ENCODE measurements at regions not wholly inside any gene's neighbourhood (a gene's known extent, or its start where the extent isn't known, plus 50 kb on each side); places are given as distances from the start of the nearest gene placed in this dataset.

DNA sequence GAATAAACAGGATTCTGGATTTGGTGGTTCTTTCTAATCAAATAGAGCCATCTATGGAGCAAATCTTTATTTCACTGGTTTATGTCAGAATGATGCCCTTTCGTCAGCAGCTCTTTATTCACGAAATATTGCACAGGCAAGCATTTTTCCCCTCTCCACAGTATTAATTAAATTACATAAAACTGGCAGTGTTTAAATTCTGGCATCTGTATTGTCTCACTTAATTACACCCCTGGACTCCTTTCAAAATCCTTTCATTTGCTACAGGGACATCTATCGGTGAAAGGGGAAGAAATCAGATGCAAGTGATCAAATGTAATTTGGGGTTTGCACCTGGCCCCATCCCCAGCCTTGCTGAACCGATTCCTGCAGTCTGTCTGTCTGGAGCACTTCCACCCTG is 801.9 kb downstream of the QKI start:
- no peak for DNase-seq (ENCODE audit: low spot score)

DNA sequence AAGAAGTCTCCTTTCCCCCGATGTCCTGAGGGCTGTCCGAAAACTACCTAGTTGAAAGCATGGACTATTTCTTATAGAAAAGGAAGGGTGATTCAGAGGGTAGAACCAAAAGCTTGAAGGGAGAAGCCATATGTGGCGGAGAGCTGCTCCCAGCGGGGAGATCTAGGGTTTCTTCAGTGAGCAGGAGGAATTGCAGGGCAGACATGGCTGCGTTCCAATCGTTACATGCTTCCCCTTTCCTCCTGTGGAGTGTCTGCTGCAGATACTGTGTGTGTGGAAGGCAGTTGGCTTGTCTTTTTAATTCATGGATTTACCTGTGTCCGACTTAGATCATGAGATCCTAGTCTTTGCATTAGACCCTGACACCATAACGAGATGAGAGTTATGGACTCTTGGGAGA is 799.5 kb downstream of the QKI start:
- no peak for DNase-seq (ENCODE audit: low spot score)

DNA sequence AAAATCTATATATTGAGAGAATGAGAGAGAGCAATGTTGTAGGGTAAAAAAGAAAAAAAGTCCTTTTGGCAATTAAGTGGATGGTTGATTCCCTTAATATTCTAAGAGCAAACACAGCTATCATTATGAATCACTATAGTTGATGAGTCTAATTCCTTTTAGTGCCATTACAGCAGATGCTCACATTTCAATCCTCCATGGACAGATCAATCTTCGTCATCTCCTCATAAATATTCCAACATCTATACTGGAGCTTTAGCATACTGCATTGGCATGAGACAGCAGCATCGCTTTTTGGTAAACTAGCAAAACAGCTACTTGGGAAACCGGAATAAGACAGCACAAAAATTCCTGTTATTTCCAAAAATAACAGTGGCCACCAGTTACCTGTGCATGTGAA is 796.7 kb downstream of the QKI start:
- no peak for DNase-seq (ENCODE audit: low spot score)

DNA sequence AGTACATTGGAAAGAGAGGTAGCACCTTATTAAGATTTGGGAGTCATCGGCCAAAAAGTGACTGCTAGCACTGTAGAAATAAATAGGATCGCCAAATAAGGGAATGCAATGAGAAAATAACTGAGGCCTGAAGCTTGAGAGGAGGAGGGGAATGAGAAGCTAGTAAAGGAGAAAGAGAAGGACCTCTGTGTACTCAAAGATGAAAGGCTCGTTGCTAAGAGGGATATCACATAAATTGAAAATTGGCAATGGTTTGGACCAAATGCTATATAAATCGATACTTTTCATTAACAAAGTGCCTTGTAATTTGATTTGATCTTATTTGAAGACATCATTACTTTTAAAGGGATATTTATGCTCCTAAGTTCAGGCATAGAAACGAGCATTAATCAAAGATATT is 796.3 kb downstream of the QKI start:
- no peak for DNase-seq (ENCODE audit: low spot score)

DNA sequence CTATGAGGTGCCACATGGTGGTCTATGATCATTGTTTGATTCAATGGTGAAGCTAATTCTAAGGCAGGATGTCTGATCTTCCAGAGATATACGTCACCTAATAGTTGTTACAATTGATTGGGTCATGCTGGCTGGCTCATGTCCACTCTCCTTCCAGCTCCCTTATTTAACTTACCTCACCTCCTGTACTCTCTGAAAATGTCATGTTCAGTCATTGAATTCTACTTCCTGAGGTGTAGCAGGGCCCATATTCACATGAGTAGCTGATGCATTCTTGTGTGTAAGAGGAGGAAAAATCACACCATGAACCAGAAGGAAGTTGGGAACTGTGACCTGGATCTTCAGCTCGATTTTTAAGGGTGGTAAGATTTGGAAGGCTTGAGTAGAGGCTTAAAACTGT is 795.8 kb downstream of the QKI start:
- DNase-seq (ENCODE audit: low spot score): no peak

DNA sequence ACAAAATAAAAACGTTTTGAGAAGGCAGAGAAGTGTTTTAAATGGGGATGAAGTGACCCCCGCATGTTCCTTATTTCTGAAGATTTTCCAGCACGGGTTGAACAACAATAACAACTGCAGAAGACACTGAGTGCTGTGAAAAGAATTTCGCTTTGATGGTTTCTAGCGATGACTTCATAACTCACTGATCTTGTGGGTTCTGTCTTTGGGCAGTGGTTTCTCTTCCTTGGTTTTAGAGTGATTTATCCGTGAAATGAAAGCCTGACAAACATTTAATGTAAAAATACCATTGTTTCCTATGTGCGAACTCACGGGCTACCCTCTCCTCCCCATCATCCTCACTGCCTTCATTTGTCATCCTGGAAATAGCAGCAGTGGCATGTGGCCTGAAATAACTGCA is 793.9 kb downstream of the QKI start:
- no peak for DNase-seq (ENCODE audit: low spot score)

DNA sequence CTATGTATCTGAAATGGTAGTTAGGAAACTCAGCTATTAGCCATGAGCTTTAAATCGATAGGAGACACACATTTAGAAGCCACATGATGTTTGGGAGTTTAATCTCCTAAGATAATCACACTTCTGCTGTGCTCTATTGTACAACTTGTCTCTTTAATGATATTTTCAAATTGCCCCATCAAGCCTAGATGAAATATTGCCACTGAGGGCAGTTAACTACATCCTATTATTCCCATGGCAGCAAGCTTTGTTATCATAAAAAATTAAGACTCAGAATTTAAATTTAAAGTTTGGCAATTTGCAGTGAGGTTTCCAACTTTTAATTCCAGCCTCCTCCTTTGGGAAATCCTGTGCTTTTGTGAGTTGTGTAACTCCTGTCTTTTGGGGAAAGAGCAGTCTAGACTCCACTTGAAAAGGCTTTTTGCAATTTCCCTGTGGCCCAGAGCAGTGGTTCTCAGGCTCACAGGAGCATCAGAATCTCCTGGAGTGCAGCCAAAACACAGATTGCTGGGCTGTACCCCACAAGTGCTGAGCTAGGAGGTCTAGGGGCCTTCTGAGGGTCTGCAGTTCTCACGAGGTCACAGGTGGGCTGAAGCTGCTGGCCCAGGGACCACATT is 792.4 kb downstream of the QKI start:
- no peak for DNase-seq (ENCODE audit: low spot score)

DNA sequence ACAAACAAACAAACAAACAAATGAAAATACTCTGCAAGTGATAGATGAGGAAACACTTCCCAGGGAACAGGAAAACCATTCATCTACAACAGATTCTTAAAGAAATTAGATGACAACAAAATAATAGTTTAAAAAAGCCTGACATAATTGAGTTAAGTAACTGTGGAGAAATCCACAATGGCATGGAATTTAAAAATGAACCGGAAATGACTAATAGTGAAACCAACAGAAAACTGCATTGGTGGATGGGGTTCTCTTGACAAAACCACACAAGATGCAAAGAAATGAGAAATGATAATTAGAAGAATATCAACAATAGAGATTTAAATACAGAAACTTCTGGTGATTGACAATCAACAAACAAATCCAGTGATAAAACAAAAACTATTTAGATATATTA is 785.6 kb downstream of the QKI start:
- DNase-seq (ENCODE audit: low spot score): no peak

DNA sequence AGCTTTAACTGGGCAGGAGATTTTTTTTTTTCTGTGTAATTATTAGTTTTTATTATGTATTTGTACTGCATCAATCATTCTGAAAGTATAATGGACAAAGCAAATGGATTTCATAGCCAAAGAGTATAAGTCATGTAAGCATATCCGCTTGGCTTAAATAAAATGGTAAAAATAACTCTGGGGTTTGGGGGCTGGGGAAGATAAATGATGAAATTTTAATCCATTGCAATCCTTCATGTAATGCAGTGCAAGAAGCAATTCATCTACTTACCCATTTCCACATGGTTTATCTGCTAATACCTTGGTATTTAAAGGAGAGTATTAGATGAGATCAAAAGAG is 781.4 kb downstream of the QKI start:
- DNase-seq (ENCODE audit: low spot score): no peak

DNA sequence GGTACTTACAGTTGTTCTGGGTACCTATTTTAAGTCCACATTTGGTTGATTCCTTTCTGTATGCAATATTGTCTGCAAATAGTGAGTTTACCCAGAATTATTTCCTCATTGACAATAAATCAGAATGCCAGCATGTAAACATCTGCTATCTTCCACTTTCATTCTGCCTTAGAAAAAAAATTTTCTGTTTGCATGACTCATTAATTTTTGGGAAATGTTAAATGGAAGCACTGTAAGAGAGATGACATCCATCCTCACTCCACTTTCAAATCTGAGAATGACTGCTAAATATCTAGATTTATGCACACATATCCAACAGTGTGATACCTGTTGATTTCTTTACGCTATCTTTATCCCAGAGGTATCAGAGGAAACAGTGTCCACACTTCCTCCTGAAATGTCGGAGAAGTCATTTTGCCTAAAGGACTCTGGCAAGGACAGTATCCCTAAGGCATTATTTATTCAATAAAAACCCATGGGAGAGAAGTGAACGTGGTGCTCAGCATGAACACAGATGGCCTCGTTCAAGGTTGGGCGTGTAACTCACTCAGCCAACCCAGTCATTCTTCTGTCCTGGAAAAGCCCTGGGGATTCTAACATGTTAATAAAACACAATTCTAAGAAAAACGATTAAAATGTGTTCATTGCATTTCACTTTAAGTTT is 780.9 kb downstream of the QKI start:
- no peak for DNase-seq (ENCODE audit: low spot score)

DNA sequence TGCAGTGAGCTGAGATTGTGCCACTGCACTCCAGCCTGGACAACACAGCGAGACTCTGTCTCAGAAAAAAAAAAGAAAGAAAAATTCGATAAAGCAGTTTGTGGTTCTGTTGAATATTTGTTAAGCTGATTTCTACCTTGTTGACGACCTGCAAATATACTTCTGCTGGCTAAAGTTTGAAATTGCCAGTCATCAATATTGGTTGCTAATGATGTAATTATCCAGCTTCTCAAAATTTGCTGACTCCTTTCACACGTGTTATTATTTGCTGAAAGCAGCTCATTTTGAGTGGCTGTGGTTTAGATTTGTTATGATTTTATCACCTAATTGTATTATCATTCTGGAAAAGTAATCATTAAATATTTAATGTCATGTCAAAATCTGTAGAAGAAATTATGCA is 774.3 kb downstream of the QKI start:
- no peak for DNase-seq (ENCODE audit: low spot score)

DNA sequence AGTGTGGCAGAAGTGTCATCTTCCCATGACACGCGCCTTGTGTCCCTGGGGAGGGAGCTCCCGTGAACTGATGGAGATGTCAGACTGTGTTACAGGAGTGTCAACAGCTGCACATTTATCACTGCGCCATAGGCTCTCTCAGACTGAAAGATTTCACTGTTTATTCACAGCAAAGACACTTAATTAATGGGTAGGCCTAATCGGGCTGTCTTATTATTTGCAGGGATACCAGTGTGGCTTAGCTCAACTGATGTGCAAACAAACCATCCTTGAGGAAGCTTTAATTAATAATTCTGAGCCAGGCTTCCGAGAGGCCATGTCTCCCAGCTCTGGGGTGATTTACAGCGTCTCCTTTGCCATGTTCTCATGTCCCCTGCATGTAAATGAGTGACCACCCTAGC is 771.0 kb downstream of the QKI start:
- no peak for DNase-seq (ENCODE audit: low spot score)

DNA sequence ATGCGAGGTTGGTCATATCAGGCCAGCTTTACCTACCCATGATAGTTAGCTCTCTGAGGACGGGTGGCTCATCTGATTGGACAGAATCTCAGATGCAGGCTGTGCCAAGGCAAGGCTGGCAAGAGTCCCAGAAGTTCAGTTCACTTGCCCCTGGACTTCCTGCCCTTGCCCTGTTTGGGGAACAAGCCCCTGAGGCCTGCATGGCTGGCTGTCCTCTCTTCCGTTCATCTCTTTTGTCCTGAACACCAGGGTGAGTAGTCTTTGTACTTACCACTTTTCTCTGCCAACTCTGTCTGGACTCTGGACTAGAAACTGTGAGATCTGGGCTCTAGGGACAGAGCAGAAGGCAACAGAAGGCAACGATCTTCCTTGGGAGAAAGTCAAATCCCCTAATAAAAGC is 769.9 kb downstream of the QKI start:
- no peak for DNase-seq (ENCODE audit: low spot score)

DNA sequence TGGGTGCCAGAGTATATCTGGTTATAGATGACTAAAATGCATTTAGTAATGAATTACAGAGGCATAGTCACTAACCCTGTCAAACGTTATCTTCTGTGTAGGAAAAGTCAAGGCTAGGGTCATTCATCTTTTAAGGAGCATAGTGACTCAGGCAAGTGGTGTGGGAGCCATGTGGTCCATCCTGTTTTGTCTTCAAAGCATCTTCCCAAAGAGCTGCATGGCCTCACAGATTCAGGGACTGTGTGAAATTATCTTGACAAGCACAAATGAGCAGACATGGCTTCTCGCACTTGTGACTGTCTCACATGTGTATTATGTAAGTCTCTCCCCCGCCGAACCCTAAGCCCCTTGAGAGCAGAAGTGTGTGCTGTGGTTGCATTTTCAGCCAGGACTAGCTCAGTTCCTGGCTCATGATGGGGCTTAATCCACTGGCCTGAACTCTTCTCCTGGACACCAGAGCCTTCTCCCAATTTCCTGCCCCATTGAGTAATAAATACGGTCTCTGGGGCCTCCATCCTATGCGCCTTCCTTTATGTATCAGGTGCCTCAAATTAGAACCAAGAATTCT is 769.1 kb downstream of the QKI start:
- DNase-seq (ENCODE audit: low spot score): no peak

DNA sequence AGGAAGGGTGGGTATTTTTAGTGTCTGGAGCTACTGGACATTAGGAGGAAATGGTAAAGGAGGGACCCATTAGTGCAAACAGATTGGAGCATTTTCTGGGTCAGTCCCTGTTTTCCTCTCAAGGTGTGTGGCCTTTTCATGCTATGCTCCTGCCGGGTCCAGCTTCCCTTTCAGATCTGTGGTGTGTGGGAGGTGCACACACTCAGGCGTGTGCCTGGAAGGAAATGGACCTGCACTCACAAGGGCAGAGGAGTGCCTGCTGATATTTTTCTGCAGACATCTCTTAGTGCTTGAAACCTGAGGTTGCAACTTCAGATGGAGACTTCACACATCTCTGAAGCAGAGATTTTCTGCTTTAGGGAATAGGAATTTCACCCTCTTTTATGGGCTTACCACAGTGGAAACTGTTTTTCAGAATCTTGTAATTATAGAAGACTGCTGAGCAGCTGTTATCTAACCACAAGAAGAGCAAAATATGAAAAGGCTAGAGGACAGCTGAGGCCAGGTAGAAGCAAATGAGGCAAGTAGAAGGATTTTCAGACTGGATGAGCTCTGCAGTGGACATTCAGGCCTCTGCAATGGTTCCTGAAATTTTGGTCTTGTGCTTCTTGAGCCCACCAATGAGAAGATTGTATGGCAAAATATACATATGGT is 764.3 kb downstream of the QKI start:
- no peak for DNase-seq (ENCODE audit: low spot score)

DNA sequence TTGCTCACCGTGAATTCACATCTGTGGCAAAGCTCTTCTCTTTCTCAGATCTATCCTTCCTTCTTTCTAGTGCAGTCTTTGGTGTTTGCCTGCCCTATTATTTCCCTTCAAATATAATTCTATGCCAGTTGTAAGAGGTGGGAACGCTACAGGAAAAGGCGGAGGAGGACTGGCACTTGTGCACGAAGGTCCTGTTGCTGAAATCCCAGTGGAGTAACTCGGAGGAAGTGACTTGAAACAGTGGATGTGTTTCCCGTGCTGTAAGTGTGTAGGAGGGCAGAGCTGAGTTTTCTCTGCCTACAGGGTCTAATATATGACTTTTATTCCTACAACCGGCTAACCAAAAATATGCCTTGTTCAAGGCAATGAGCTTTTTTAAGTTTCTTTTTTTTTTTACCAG is 754.8 kb downstream of the QKI start:
- no peak for DNase-seq (ENCODE audit: low spot score)

DNA sequence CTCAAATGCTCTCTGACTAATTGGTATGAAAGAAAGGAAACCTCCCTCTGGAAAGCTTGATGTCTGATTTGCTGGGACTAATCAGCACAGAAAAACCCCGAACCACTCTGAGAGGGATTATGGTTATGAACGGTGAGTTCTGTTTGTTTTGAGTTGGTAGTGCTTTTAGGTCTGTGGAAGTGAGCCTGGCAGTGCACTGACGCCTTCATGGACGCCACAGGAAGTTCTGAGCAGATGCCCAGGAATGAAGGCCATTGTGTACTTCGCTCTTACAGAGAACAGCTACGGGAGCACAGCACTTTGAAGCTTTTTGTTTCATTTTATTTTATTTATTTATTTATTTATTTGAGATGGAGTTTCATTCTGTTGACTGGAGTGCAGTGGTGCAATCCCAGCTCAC is 754.1 kb downstream of the QKI start:
- DNase-seq (ENCODE audit: low spot score): no peak

DNA sequence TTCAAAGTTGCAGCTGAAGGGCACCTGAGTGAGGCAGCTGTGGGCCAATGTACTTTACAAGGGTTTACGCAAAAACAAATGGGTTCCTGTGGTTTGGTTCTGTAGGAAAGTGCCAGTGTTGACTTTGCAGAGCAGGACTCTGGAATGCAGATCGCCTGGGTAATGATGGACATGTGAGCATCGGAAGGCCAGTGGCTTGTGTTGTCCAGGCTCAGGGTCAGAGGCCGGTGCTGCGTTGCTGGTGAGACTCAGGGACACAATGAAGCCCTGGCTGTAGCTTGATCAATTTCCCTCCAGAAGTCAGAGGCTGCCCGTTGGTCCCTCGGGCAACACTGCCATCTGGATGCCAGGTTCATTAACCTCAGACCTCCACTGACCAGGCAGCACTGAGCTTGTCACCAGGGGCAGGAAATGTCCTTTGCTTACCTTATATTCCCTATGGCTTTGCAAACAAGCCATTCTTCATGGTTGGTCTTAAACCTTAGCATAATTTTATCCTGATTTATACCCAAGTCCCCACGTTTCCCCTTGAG is 753.4 kb downstream of the QKI start:
- no peak for DNase-seq (ENCODE audit: low spot score)

DNA sequence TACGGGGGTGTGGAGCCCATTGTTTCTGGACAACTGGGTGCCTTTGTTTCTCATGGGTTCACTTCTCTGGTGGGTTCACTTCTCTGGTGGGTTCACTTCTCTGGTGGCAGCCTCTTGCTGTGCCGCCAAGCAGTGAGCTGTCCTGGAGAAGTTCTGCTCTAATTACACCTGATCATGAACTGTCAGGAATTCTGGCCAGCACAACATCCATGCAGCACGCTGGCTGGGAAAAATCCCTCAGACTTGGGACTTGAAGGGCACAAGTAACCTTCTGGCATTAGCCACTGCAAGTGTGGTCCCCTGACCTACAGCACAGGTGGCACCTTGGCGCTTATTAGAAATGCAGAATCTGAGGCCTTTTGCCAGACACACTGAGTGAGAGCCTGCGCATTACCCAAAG is 752.5 kb downstream of the QKI start:
- DNase-seq (ENCODE audit: low spot score): no peak

DNA sequence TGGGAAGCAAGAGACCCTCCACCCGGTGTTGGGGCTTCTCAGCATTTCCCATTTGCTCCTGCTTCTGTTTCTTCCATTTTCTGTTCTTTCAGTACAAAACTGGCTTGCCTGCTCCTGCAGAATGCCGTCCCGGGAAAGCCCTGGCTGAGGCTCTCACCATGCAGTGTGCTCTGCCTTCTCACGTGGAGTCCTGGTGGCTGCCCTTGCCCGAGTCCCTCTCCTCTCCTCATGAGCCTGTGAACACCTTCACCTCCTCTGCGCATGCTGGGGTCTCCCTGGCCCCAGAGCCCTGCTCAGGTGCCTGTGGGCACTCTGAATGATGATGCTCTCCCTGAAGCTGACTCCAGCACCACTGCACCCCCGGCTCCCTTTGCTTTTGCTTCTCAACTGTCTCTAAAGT is 752.0 kb downstream of the QKI start:
- DNase-seq (ENCODE audit: low spot score): no peak

DNA sequence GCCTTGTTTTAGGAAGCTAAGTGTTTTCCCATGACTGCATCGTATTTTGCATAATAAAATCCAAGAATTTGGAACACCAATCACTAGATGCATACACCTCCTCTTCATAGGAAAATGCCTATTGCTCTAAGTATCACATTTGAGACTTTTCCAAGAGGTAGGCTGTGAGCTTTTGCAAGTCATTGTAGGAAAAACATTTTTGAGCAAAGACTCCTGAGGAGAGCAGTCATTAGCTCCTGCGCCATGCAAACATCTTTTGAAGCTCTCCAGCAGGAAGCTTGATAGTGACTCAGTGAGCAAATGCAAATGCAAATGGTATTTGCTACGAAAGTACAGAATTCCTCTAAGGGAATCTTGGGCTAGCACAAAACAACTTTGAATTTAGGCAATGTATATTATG is 750.4 kb downstream of the QKI start:
- DNase-seq (ENCODE audit: low spot score): no peak

DNA sequence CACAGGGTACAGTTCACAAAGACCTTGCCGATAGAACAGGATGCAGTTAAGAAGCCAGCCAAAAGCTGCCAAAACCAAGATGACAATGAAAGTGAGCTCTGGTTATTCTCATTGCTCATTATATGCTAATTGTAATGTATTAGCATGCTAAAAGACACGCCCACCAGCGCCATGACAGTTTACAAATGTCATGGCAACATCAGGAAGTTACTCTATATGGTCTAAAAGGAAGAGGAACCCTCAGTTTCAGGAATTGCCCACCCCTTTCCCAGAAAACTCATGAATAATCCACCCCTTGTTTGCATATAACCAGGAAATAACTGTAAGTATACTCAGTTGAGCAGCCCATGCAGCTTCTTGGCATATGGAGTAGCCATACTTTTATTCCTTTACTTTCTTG is 748.7 kb downstream of the QKI start:
- no peak for DNase-seq (ENCODE audit: low spot score)

DNA sequence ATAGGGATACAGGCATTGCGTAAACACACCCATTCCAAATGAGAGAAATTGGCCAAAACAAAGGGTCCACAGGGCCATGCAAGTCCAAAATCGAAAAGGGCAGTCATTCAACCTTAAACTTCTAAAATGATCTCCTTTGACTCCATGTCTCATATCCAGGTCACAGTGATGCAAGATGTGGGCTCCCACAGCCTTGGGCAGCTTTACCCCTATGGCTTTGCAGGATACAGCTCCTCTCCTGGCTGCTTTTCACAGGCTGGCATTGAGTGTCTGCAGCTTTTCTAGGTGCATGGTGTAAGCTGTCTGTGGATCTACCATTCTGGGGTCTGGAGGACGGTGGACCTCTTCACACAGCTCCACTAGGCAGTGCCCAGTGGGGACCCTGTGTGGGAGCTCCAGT is 744.5 kb downstream of the QKI start:
- DNase-seq (ENCODE audit: low spot score): no peak

DNA sequence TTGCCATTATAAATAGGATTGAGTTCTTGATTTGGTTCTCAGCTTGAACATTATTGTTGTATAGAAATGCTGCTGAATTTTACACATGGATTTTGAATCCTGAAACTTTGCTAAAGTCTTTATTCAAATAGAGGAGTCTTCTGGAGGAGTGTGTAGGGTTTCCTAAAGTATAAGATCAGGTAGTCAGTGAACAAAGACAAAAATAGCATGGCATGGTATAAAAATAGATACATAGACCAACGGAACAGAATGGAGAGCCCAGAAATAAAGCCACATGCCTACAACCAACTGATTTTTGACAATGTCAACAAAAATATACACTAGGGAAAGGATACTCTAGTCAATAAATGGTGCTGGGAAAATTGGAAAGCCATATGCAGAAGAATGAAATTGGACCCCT is 740.1 kb downstream of the QKI start:
- DNase-seq (ENCODE audit: low spot score): no peak

All from CD4-positive, alpha-beta T cell treated with Interleukin-2 at 100 ng/mL for 4 hours (primary cell).